Heart left ventricle (tissue), 16 donors: ENCODE measurements at regions not wholly inside any gene's neighbourhood (a gene's known extent, or its start where the extent isn't known, plus 50 kb on each side); places are given as distances from the start of the nearest gene placed in this dataset.

Experiments used
- ATAC-seq, 4 donors: fragments of 200-7000 bp; cut with Tn5 transposase; one replicate each; pipeline ENCODE4 v1.9.1; 2020 to 2022; ENCODE audit warnings: moderate library complexity in 4 of 4, mild to moderate bottlenecking in 3 of 4, moderate number of reproducible peaks in 1 of 4
- DNase-seq, 5 donors: peaks; one replicate each; pipeline ENCODE4 v3.0.0-alpha.2; 2020
- H3K27ac ChIP-seq, 12 donors: fragments of 200-600 bp; sonication (generic) in 4 of 12; one replicate each; pipeline versions ENCODE4 v1.5.0 to v1.8.0; 2016 to 2022; ENCODE audit warnings: mild to moderate bottlenecking in 2 of 12
- H3K27me3 ChIP-seq, 9 donors: fragments of 200-600 bp; sonication (generic) in 2 of 9; one replicate each; pipeline versions ENCODE4 v1.5.1 to v1.8.0; 2016 to 2022; ENCODE audit warnings: mild to moderate bottlenecking in 3 of 9
- H3K36me3 ChIP-seq, 9 donors: fragments of 200-600 bp; sonication (generic) in 2 of 9; one replicate each; pipeline versions ENCODE4 v1.5.0 to v1.8.0; 2018 to 2022; ENCODE audit warnings: mild to moderate bottlenecking in 2 of 9
- H3K4me1 ChIP-seq, 12 donors: fragments of 200-600 bp; sonication (generic) in 4 of 12; one replicate each; pipeline versions ENCODE4 v1.5.0 to v1.8.0; 2016 to 2022; ENCODE audit warnings: mild to moderate bottlenecking in 3 of 12
- H3K4me3 ChIP-seq, 12 donors: fragments of 200-600 bp; sonication (generic) in 4 of 12; one replicate each; pipeline versions ENCODE4 v1.5.0 to v1.8.0; 2017 to 2022; ENCODE audit warnings: mild to moderate bottlenecking in 9 of 12, moderate library complexity in 4 of 12
- H3K9me3 ChIP-seq, 12 donors: fragments of 200-600 bp; sonication (generic) in 4 of 12; one replicate each; pipeline versions ENCODE4 v1.5.0 to v1.8.0; 2016 to 2022; ENCODE audit warnings: mild to moderate bottlenecking in 1 of 12
- CTCF ChIP-seq, 12 donors: fragments of 200-600 bp; sonication (generic) in 4 of 12; IDR thresholded peaks; one replicate each; pipeline versions ENCODE4 v1.5.0 to v1.8.0; 2018 to 2022; ENCODE audit warnings: antibody characterized with exemption in 12 of 12, mild to moderate bottlenecking in 5 of 12
- POLR2A ChIP-seq, 2 donors: fragments of 450-650 bp; IDR thresholded peaks; one replicate each; pipeline ENCODE4 v1.6.1; 2017; ENCODE audit warnings: antibody characterized with exemption in 2 of 2, mild to moderate bottlenecking in 2 of 2, moderate library complexity in 2 of 2
- WGBS, 4 donors: extraction: QIAGEN DNeasy Blood & Tissue Kit in 2 of 4; methylation state at CpG; one replicate each; pipeline versions ENCODE4 v1.1.5 to v1.1.7; 2013 to 2018; 5-methylcytosine and 5-hydroxymethylcytosine counted together
- intact Hi-C, 10 donors: fragments of 100-400 bp; cut with DNase I; formaldehyde crosslinking; loops; one replicate each; pipeline versions ENCODE4 v1.11.1 to v1.14.2; 2022
- donor health status: ischemic (EF 13 %, LVEDD 7.1; RV severe dilation, severe dysfunction).
- donor health status: healthy with polysubstance abuse.
- donor health status: DM: no; HTN: yes; CAD: no.
- donor health status: DM: no; HTN: no; CAD: no.
- donor health status: ischemic (EF 25% LVEDD 6.9; RV normal size, moderate dysfunction).
- donor health status: ischemic (EF 25% LVEDD 5.7; RV mildly dilated, moderate dysfunction).
- donor health status: healthy.
- donor health status: DM: yes; HTN: yes; CAD: no.
- donor health status: ischemic (EF 35%, LVEDD 5.7; RV mildly dilated, moderate dysfunction).
- donor health status: nonischemic (EF 11% LVEDD 7.7; RV severe dilation, severe dysfunction).
- donor health status: DM: yes; HTN: yes; CAD: no.
- donor health status: PGD.
- donor health status: ischemic (EF 29% LVEDD 5.4; RV normal size, mild dysfunction).
- donor health status: nonischemic (EF 23%, LVEDD 6.1; RV moderate dilation, normal function).

- DNase-seq (peak in 1 of 5 donors; percentile 51), ATAC-seq (peak in 1 of 4 donors; percentile 12)
- 71 to 82% (median 77%) methylated on average over 14 to 24 of the region's 24 CpGs for WGBS, 4 donors
- Histone ChIP-seq H3K27ac (no peak overlapping the region), H3K4me3 (no peak overlapping the region), H3K4me1 (peaks cover 0 to 34% (median 3%) of the 10 kb centered on the region in 12 donors), H3K9me3 (no peaks in the 10 kb centered on the region), H3K36me3 (no peaks in the 10 kb centered on the region), H3K27me3 (no peaks in the 10 kb centered on the region)
- TF ChIP-seq POLR2A (IDR thresholded peaks at IDR 0.05), result no peak
- no peak for TF ChIP-seq CTCF (IDR thresholded peaks at IDR 0.05)
- intact Hi-C loops, result no loop called here
These were observed 88.6 kb downstream of the RTL6 start for GRCh38 chr22:44409211-44409973.

GRCh38 chr22:44408829-44409192 lies 89.2 kb downstream of the RTL6 start:
- Histone ChIP-seq H3K27ac (no peak overlapping the region), H3K4me1 (peaks cover 0 to 34% (median 3%) of the 10 kb centered on the region in 12 donors), H3K9me3 (no peaks in the 10 kb centered on the region), H3K4me3 (no peak overlapping the region), H3K36me3 (no peaks in the 10 kb centered on the region), H3K27me3 (no peaks in the 10 kb centered on the region)
- 33 to 62% (median 48%) methylated on average over 6 to 7 of the region's 7 CpGs for WGBS, 4 donors
- intact Hi-C loops, result no loop called here
- DNase-seq (peak in 1 of 5 donors; percentile 20), ATAC-seq (peak in 2 of 4 donors; percentile 13 to 47)
- TF ChIP-seq CTCF (IDR thresholded peaks at IDR 0.05) (no peak), POLR2A (IDR thresholded peaks at IDR 0.05) (no peak)

GRCh38 chr22:44407987-44408828 lies 89.8 kb downstream of the RTL6 start:
- ATAC-seq, result peak in 2 of 4 donors; percentile 10 to 49
- no peaks in the 10 kb centered on the region for H3K9me3 ChIP-seq
- intact Hi-C loops, result no loop called here

More at GRCh38 chr22:44407987-44408828, 89.8 kb downstream of the RTL6 start:
- TF ChIP-seq POLR2A (IDR thresholded peaks at IDR 0.05) (no peak), CTCF (IDR thresholded peaks at IDR 0.05) (no peak)
- H3K36me3 ChIP-seq, result no peaks in the 10 kb centered on the region
- 66 to 77% (median 76%) methylated on average over 19 to 21 of the region's 21 CpGs for WGBS, 4 donors
- no peak overlapping the region for H3K4me3 ChIP-seq
- peak in 3 of 5 donors; percentile 52 to 67 (median 58) for DNase-seq
- H3K27ac ChIP-seq, result no peak overlapping the region
- H3K27me3 ChIP-seq, result no peaks in the 10 kb centered on the region
- H3K4me1 ChIP-seq, result peaks cover 0 to 34% (median 3%) of the 10 kb centered on the region in 12 donors
